DND-41 (cell line): ENCODE measurements at regions not wholly inside any gene's neighbourhood (a gene's known extent, or its start where the extent isn't known, plus 50 kb on each side); places are given as distances from the start of the nearest gene placed in this dataset.

Experiments
- ATAC-seq: fragments of 200-7000 bp; cut with Tn5 transposase; 3 replicates; pipeline ENCODE4 v1.9.1; 2021; ENCODE audit warnings: low read depth; ENCODE audit not compliant: insufficient read depth
- DNase-seq: peaks from one replicate; pipeline ENCODE4 v3.0.0-alpha.2; 2020
- H2AFZ ChIP-seq: 2 replicates; pipeline ENCODE4 v1.6.0; 2012; ENCODE audit warnings: low read depth, low read length
- H3K27ac ChIP-seq: 2 replicates; pipeline ENCODE4 v1.5.1; 2012; ENCODE audit warnings: low read length, inconsistent platforms
- H3K27me3 ChIP-seq: fragments of 200-600 bp; sonication (generic); 2 replicates; pipeline ENCODE4 v1.6.0; 2012; ENCODE audit warnings: low read length, mild to moderate bottlenecking, inconsistent platforms; ENCODE audit not compliant: insufficient read depth, poor library complexity
- H3K36me3 ChIP-seq: 2 replicates; pipeline ENCODE4 v1.5.1; 2012; ENCODE audit warnings: low read length, inconsistent platforms; ENCODE audit not compliant: insufficient read depth
- H3K4me1 ChIP-seq: 2 replicates; pipeline ENCODE4 v1.5.1; 2012; ENCODE audit warnings: mild to moderate bottlenecking, low read length; ENCODE audit not compliant: insufficient read depth
- H3K4me2 ChIP-seq: 2 replicates; pipeline ENCODE4 v1.6.0; 2012; ENCODE audit warnings: mild to moderate bottlenecking, moderate library complexity, low read length, inconsistent platforms; ENCODE audit not compliant: insufficient read depth
- H3K4me3 ChIP-seq, 2 experiments: fragments of 200-600 bp in 1 of 2; shearing (Covaris generic) in 1 of 2; 2 replicates each; pipeline ENCODE4 v1.5.1; 2012 to 2016; ENCODE audit warnings: inconsistent platforms in 2 of 2, low read length in 2 of 2, mild to moderate bottlenecking in 2 of 2, low read depth in 1 of 2, moderate library complexity in 1 of 2
- H3K79me2 ChIP-seq: 2 replicates; pipeline ENCODE4 v1.6.0; 2012; ENCODE audit warnings: low read length, inconsistent platforms; ENCODE audit not compliant: insufficient read depth
- H3K9ac ChIP-seq: 2 replicates; pipeline ENCODE4 v1.6.0; 2012; ENCODE audit warnings: low read depth, mild to moderate bottlenecking, inconsistent platforms, low read length, moderate library complexity
- H3K9me3 ChIP-seq: 2 replicates; pipeline ENCODE4 v1.5.1; 2012; ENCODE audit warnings: low read length, moderate library complexity, mild to moderate bottlenecking, inconsistent platforms; ENCODE audit not compliant: insufficient read depth, severe bottlenecking
- H4K20me1 ChIP-seq: 2 replicates; pipeline ENCODE4 v1.6.0; 2012; ENCODE audit warnings: low read length; ENCODE audit not compliant: insufficient read depth
- EZH2 ChIP-seq: IDR thresholded peaks from 3 replicates; pipeline ENCODE4 v1.6.1; 2012; ENCODE audit warnings: borderline replicate concordance, low read depth, mild to moderate bottlenecking, moderate library complexity, low read length, inconsistent platforms; ENCODE audit not compliant: severe bottlenecking
- TF ChIP-seq, protein P1 (sequence below): IDR thresholded peaks from 2 replicates; pipeline ENCODE4 v1.5.1; 2012; ENCODE audit warnings: borderline replicate concordance, low read length, moderate library complexity, mild to moderate bottlenecking; ENCODE audit not compliant: poor library complexity, severe bottlenecking; ENCODE audit errors: extremely low read depth

GRCh38 chr4:18935659-18936345 is 914.2 kb upstream of the LCORL start:
- H3K4me2 ChIP-seq, result no peak overlapping the region
- no peaks in the 10 kb centered on the region for H4K20me1 ChIP-seq
- no peaks in the 10 kb centered on the region for H3K27me3 ChIP-seq
- no peak overlapping the region for H2AFZ ChIP-seq
- no peak for ATAC-seq
- H3K27ac ChIP-seq, result no peak overlapping the region
- TF ChIP-seq EZH2, result no peak
- TF ChIP-seq, protein P1, sequence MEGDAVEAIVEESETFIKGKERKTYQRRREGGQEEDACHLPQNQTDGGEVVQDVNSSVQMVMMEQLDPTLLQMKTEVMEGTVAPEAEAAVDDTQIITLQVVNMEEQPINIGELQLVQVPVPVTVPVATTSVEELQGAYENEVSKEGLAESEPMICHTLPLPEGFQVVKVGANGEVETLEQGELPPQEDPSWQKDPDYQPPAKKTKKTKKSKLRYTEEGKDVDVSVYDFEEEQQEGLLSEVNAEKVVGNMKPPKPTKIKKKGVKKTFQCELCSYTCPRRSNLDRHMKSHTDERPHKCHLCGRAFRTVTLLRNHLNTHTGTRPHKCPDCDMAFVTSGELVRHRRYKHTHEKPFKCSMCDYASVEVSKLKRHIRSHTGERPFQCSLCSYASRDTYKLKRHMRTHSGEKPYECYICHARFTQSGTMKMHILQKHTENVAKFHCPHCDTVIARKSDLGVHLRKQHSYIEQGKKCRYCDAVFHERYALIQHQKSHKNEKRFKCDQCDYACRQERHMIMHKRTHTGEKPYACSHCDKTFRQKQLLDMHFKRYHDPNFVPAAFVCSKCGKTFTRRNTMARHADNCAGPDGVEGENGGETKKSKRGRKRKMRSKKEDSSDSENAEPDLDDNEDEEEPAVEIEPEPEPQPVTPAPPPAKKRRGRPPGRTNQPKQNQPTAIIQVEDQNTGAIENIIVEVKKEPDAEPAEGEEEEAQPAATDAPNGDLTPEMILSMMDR, result no peak
- no peaks in the 10 kb centered on the region for H3K79me2 ChIP-seq
- H3K9me3 ChIP-seq, result no peaks in the 10 kb centered on the region
- H3K9ac ChIP-seq, result no peak overlapping the region
- no peak for DNase-seq
- H3K4me1 ChIP-seq, result no peaks in the 10 kb centered on the region
- H3K4me3 ChIP-seq, result no peak overlapping the region
- H3K36me3 ChIP-seq, result no peaks in the 10 kb centered on the region

DNA sequence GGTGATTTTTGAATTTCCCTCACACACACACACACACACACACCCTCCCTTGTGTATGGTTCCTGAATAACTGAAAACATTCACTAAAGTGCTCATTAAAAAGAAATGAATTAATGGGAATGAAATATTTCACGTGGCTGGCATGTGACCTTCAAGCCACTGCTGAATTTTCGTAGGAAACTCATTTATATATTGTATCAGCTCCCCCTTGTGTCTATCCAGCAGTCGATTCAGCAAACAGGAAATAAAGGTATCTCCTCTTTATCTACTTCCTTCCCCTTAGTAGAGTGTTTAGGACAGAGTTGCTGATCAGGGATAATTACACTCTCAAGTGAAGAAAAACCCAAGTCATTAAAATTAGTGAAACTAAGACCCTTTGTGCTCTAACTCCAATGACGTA is 912.6 kb upstream of the LCORL start:
- H2AFZ ChIP-seq, result no peak overlapping the region
- no peak for DNase-seq
- no peaks in the 10 kb centered on the region for H3K27me3 ChIP-seq

DNA sequence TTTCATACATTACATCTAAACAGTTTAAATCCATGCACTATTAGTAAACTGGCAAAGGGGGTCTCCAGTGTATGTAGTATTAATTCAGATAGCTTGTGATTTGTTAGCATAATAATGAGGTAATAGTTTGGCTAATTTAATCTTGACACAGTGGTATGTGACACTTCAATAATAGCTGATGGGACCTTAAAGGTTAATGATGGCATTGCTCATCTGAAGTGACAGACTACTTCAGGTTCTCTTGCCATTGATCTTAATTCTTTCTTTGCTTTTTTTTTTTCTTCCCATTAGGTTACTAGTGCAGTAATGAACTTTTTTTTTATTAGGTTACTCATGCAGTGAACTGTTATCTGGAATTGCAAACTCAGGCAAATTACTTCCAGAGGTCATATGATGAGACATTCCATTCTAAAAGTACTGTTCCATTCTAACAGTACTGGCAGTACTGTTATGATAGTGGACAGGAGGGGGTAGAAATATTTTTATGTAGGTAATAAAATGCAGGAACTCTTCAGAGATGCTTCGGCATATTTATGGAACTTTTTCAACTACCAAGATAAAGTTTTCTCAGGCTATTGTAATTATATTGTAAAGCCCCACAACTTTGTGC is 911.3 kb upstream of the LCORL start:
- H3K4me3 ChIP-seq, result no peak overlapping the region
- no peak overlapping the region for H3K9ac ChIP-seq
- no peaks in the 10 kb centered on the region for H3K36me3 ChIP-seq
- no peaks in the 10 kb centered on the region for H3K79me2 ChIP-seq
- no peak for ATAC-seq
- H3K9me3 ChIP-seq, result no peaks in the 10 kb centered on the region
- H4K20me1 ChIP-seq, result no peaks in the 10 kb centered on the region
- H3K4me2 ChIP-seq, result no peak overlapping the region
- no peaks in the 10 kb centered on the region for H3K4me1 ChIP-seq
- no peak overlapping the region for H2AFZ ChIP-seq
- DNase-seq, result no peak
- TF ChIP-seq, protein P1, result no peak
- no peak for TF ChIP-seq EZH2
- no peaks in the 10 kb centered on the region for H3K27me3 ChIP-seq
- H3K27ac ChIP-seq, result no peak overlapping the region

More for the DNA sequence above, 912.6 kb upstream of the LCORL start:
- H4K20me1 ChIP-seq, result no peaks in the 10 kb centered on the region
- H3K27ac ChIP-seq, result no peak overlapping the region
- no peaks in the 10 kb centered on the region for H3K9me3 ChIP-seq
- H3K4me3 ChIP-seq, result no peak overlapping the region
- no peak for ATAC-seq
- H3K4me1 ChIP-seq, result no peaks in the 10 kb centered on the region
- TF ChIP-seq EZH2, result no peak
- TF ChIP-seq, protein P1, result peak; percentile 17
- no peak overlapping the region for H3K9ac ChIP-seq
- H3K36me3 ChIP-seq, result no peaks in the 10 kb centered on the region
- no peaks in the 10 kb centered on the region for H3K79me2 ChIP-seq
- H3K4me2 ChIP-seq, result no peak overlapping the region
